ENCODE measurements at regions not wholly inside any gene's neighbourhood (a gene's known extent, or its start where the extent isn't known, plus 50 kb on each side); places are given as distances from the start of the nearest gene placed in this dataset.

DNA sequence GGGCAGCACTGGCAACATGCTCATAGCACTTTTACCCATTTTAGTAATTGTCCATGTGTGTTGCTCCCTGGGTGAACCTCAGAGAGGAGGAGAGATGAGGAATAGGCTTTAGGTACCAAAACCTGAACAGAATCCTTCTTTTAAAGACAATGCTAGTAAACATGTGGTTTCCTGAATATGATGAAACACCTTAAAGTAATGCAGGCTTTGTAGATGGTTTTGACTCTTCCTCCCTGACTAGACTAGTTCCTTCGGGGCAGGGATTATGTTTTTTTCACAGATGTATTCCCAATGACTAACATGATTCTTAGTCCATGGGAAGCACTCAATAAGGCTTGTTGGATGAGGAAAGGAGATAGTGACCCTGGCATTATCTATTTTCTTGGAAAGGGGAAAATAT is 367.6 kb upstream of the JAG1 start:
- Histone ChIP-seq H2BK5ac (ENCODE audit: low read depth, low read length) (no peak overlapping the region), H2BK120ac (replicated peaks; ENCODE audit: low read depth, low read length) (no peak overlapping the region), H2AFZ (ENCODE audit: low read length) (no peak overlapping the region), H3K4me2 (ENCODE audit: insufficient read depth in 1 of 2, low read depth in 2 of 2, low read length in 2 of 2) (no peak overlapping the region), H3K18ac (ENCODE audit: extremely low read depth, low read length) (no peak overlapping the region), H3K9ac (replicated peaks in 1 of 4; ENCODE audit: extremely low read depth in 1 of 4, low read depth in 3 of 4, low read length in 3 of 4) (no peak overlapping the region), H2BK15ac (ENCODE audit: low read length) (no peak overlapping the region), H3K14ac (ENCODE audit: insufficient read length) (no peak overlapping the region), H2AK5ac (ENCODE audit: low read depth, low read length) (no peak overlapping the region), H3K27me3 (replicated peaks in 1 of 4; ENCODE audit: control insufficient read depth in 3 of 4, extremely low read depth in 1 of 4, insufficient read depth in 3 of 4, low read length in 3 of 4) (no peaks in the 10 kb centered on the region), H4K20me1 (replicated peaks in 1 of 2; ENCODE audit: control insufficient read depth in 1 of 2, insufficient read depth in 2 of 2, low read length in 2 of 2) (no peaks in the 10 kb centered on the region), H3K4me1 (replicated peaks in 1 of 4; ENCODE audit: control insufficient read depth in 3 of 4, insufficient read depth in 4 of 4, low read length in 3 of 4) (no peaks in the 10 kb centered on the region), H3K36me3 (ENCODE audit: control insufficient read depth in 2 of 4, insufficient read depth in 4 of 4, low read length in 3 of 4) (no peaks in the 10 kb centered on the region), H3K27ac (ENCODE audit: low read depth, low read length) (no peak overlapping the region), H3K9me3 (ENCODE audit: insufficient read depth in 2 of 2, low read depth in 1 of 2, low read length in 1 of 2) (no peaks in the 10 kb centered on the region), H4K91ac (replicated peaks; ENCODE audit: insufficient read length, low read length) (no peak overlapping the region), H3K23me2 (ENCODE audit: low read depth, low read length) (no peaks in the 10 kb centered on the region), H3K4me3 (ENCODE audit: extremely low read depth in 1 of 4, insufficient read depth in 2 of 4, low read depth in 3 of 4, low read length in 4 of 4) (no peak overlapping the region), H4K5ac (ENCODE audit: insufficient read length, low read depth, low read length) (no peak overlapping the region), H4K8ac (ENCODE audit: extremely low read depth, insufficient read depth, low read length) (no peak overlapping the region), H3K4ac (replicated peaks; ENCODE audit: insufficient read length, low read depth, low read length) (no peak overlapping the region), H3K23ac (ENCODE audit: insufficient read length) (no peak overlapping the region), H3K79me2 (ENCODE audit: control insufficient read depth in 1 of 2, insufficient read depth in 2 of 2, low read length in 2 of 2) (no peaks in the 10 kb centered on the region), H2BK20ac (ENCODE audit: low read length) (no peak overlapping the region), H3K56ac (replicated peaks; ENCODE audit: insufficient read length, low read depth, low read length) (no peak overlapping the region), H2BK12ac (ENCODE audit: low read depth, low read length) (no peak overlapping the region), H3K79me1 (ENCODE audit: low read depth, low read length) (no peaks in the 10 kb centered on the region)
- DNase-seq (ENCODE audit: low read depth in 1 of 2, low spot score in 2 of 2) (no peak), FAIRE-seq (no peak)
- 73% methylated on average over 1 of the region's 1 CpG; no CpG with 5 or more reads in 1 of the 2 experiments for WGBS, 2 experiments (ENCODE audit: extremely low coverage in 1 of 2, insufficient coverage in 1 of 2, insufficient read length in 1 of 2, insufficient replicate concordance in 2 of 2, low coverage in 1 of 2, low lambda C conversion rate in 2 of 2, missing lambda C conversion rate in 1 of 2)
- ChIA-PET CTCF (ENCODE audit: partially characterized antibody) (interaction anchor here (1.9 kb wide), 1 partner anchor 9 kb away, joined by 5 read pairs; no protein-coding TSS in a partner anchor), POLR2A (ENCODE audit: partially characterized antibody) (no interaction called here)
- TF ChIP-seq SUZ12 (IDR thresholded peaks at IDR 0.05; ENCODE audit: low read length) (no peak), TAF7 (optimal IDR thresholded peaks at IDR 0.05; ENCODE audit: borderline replicate concordance, low read depth, low read length) (no peak), KDM5A (IDR thresholded peaks at IDR 0.05; ENCODE audit: low read length) (no peak), RFX5 (IDR thresholded peaks at IDR 0.05; ENCODE audit: borderline replicate concordance, low read depth, low read length) (no peak), JUND (IDR thresholded peaks at IDR 0.05; ENCODE audit: low read length) (no peak), SIN3A (conservative IDR thresholded peaks at IDR 0.05 in 1 of 2, IDR thresholded peaks at IDR 0.05 in 1 of 2; ENCODE audit: low read depth in 1 of 2, low read length in 2 of 2) (no peak), CHD1 (IDR thresholded peaks at IDR 0.05; ENCODE audit: low read depth, low read length) (no peak), YY1 (IDR thresholded peaks at IDR 0.05; ENCODE audit: low read depth, low read length) (no peak), BACH1 (IDR thresholded peaks at IDR 0.05; ENCODE audit: low read length) (no peak), TCF12 (IDR thresholded peaks at IDR 0.05; ENCODE audit: low read depth, low read length) (no peak), CBX5 (IDR thresholded peaks at IDR 0.05; ENCODE audit: low read depth, low read length) (no peak), EZH2 (IDR thresholded peaks at IDR 0.05; ENCODE audit: low read depth, low read length, severe bottlenecking) (no peak)

All from H1 (cell line).